ENCODE measurements at regions not wholly inside any gene's neighbourhood (a gene's known extent, or its start where the extent isn't known, plus 50 kb on each side); places are given as distances from the start of the nearest gene placed in this dataset.

GRCh38 chr4:12414181-12414812 lies 985.6 kb upstream of the HS3ST1 start:
- Histone ChIP-seq H3K9ac (ENCODE audit: low read depth in 1 of 2, low read length in 2 of 2) (no peak overlapping the region), H3K36me3 (ENCODE audit: control insufficient read depth in 4 of 4, insufficient read depth in 3 of 4, low read depth in 1 of 4, low read length in 3 of 4) (no peaks in the 10 kb centered on the region), H3K9me3 (ENCODE audit: control insufficient read depth in 4 of 4, low read length in 3 of 4) (no peaks in the 10 kb centered on the region), H3K27me3 (ENCODE audit: control insufficient read depth in 4 of 4, insufficient read depth in 4 of 4, low read length in 3 of 4) (no peaks in the 10 kb centered on the region), H3K4me3 (ENCODE audit: low read depth in 1 of 3, low read length in 3 of 3) (no peak overlapping the region), H3K4me1 (ENCODE audit: control insufficient read depth in 4 of 4, insufficient read depth in 4 of 4, low read length in 3 of 4) (no peaks in the 10 kb centered on the region), H3K27ac (ENCODE audit: low read depth in 1 of 2, low read length in 2 of 2) (no peak overlapping the region)
- DNase-seq (ENCODE audit: low spot score) = no peak
- 80% methylated on average over 4 of the region's 4 CpGs for WGBS
- no peak for TF ChIP-seq TAF1 (conservative IDR thresholded peaks at IDR 0.05)
- no peak for TF ChIP-seq FOXA1 (IDR thresholded peaks at IDR 0.05)
- TF ChIP-seq, protein P1, sequence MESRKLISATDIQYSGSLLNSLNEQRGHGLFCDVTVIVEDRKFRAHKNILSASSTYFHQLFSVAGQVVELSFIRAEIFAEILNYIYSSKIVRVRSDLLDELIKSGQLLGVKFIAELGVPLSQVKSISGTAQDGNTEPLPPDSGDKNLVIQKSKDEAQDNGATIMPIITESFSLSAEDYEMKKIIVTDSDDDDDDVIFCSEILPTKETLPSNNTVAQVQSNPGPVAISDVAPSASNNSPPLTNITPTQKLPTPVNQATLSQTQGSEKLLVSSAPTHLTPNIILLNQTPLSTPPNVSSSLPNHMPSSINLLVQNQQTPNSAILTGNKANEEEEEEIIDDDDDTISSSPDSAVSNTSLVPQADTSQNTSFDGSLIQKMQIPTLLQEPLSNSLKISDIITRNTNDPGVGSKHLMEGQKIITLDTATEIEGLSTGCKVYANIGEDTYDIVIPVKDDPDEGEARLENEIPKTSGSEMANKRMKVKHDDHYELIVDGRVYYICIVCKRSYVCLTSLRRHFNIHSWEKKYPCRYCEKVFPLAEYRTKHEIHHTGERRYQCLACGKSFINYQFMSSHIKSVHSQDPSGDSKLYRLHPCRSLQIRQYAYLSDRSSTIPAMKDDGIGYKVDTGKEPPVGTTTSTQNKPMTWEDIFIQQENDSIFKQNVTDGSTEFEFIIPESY (IDR thresholded peaks at IDR 0.05) = no peak
- no peak for TF ChIP-seq RXRA (IDR thresholded peaks at IDR 0.05)
- TF ChIP-seq YY1 (IDR thresholded peaks at IDR 0.05) = no peak
- TF ChIP-seq CTCF (IDR thresholded peaks at IDR 0.05; ENCODE audit: low read depth, low read length, missing input control) = no peak
- no peak for TF ChIP-seq JUND (IDR thresholded peaks at IDR 0.05)
- no peak for TF ChIP-seq SP1 (IDR thresholded peaks at IDR 0.05)
- TF ChIP-seq, protein P2, sequence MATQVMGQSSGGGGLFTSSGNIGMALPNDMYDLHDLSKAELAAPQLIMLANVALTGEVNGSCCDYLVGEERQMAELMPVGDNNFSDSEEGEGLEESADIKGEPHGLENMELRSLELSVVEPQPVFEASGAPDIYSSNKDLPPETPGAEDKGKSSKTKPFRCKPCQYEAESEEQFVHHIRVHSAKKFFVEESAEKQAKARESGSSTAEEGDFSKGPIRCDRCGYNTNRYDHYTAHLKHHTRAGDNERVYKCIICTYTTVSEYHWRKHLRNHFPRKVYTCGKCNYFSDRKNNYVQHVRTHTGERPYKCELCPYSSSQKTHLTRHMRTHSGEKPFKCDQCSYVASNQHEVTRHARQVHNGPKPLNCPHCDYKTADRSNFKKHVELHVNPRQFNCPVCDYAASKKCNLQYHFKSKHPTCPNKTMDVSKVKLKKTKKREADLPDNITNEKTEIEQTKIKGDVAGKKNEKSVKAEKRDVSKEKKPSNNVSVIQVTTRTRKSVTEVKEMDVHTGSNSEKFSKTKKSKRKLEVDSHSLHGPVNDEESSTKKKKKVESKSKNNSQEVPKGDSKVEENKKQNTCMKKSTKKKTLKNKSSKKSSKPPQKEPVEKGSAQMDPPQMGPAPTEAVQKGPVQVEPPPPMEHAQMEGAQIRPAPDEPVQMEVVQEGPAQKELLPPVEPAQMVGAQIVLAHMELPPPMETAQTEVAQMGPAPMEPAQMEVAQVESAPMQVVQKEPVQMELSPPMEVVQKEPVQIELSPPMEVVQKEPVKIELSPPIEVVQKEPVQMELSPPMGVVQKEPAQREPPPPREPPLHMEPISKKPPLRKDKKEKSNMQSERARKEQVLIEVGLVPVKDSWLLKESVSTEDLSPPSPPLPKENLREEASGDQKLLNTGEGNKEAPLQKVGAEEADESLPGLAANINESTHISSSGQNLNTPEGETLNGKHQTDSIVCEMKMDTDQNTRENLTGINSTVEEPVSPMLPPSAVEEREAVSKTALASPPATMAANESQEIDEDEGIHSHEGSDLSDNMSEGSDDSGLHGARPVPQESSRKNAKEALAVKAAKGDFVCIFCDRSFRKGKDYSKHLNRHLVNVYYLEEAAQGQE (IDR thresholded peaks at IDR 0.05) = no peak
- no peak for TF ChIP-seq RAD21 (IDR thresholded peaks at IDR 0.05)
- TF ChIP-seq FOXA2 (IDR thresholded peaks at IDR 0.05) = no peak
- TF ChIP-seq, protein P3, sequence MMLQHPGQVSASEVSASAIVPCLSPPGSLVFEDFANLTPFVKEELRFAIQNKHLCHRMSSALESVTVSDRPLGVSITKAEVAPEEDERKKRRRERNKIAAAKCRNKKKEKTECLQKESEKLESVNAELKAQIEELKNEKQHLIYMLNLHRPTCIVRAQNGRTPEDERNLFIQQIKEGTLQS (IDR thresholded peaks at IDR 0.05) = no peak

DNA sequence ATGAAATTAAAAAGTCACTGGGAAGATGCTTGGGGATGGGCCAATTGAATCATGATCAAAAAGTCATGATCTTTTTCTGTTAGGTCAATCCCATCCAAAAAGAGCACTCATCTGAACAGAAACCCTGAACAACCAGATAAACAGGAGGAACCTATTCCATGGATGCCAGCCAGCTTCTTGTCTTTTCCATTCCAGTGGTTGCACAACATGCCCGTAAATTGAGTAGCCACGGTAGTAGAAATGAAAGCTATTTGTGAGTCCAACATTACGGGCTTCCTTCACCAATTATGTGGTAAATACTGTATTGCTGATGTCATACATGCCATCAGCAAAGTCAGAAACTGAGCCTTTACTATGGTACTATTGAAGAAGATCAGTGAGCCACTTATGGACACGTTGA lies 982.4 kb upstream of the HS3ST1 start:
- no peak for DNase-seq (ENCODE audit: low spot score)
- H3K27me3 ChIP-seq (ENCODE audit: control insufficient read depth in 4 of 4, insufficient read depth in 4 of 4, low read length in 3 of 4) = no peaks in the 10 kb centered on the region
- WGBS = 86% methylated on average over 4 of the region's 4 CpGs
- H3K9ac ChIP-seq (ENCODE audit: low read depth in 1 of 2, low read length in 2 of 2) = no peak overlapping the region
- H3K4me1 ChIP-seq (ENCODE audit: control insufficient read depth in 4 of 4, insufficient read depth in 4 of 4, low read length in 3 of 4) = no peaks in the 10 kb centered on the region
- TF ChIP-seq TAF1 (conservative IDR thresholded peaks at IDR 0.05) (no peak), SP1 (IDR thresholded peaks at IDR 0.05) (no peak)
- no peaks in the 10 kb centered on the region for H3K9me3 ChIP-seq (ENCODE audit: control insufficient read depth in 4 of 4, low read length in 3 of 4)
- H3K27ac ChIP-seq (ENCODE audit: low read depth in 1 of 2, low read length in 2 of 2) = no peak overlapping the region
- no peaks in the 10 kb centered on the region for H3K36me3 ChIP-seq (ENCODE audit: control insufficient read depth in 4 of 4, insufficient read depth in 3 of 4, low read depth in 1 of 4, low read length in 3 of 4)
- no peak overlapping the region for H3K4me3 ChIP-seq (ENCODE audit: low read depth in 1 of 3, low read length in 3 of 3)
